H9 (cell line): ENCODE measurements at regions not wholly inside any gene's neighbourhood (a gene's known extent, or its start where the extent isn't known, plus 50 kb on each side); places are given as distances from the start of the nearest gene placed in this dataset.

Source experiments
- DNase-seq: peaks from one replicate; pipeline ENCODE4 v3.0.0-alpha.2; 2017
- H2AFZ ChIP-seq: one replicate; pipeline ENCODE4 v1.6.1; 2013; ENCODE audit warnings: mild to moderate bottlenecking, low read length, control low read depth, moderate library complexity
- H2AK5ac ChIP-seq: 2 replicates; pipeline ENCODE4 v1.6.1; 2013; ENCODE audit warnings: low read length, control low read depth, mixed read lengths; ENCODE audit not compliant: insufficient read length
- H2BK120ac ChIP-seq: one replicate; pipeline ENCODE4 v1.6.1; 2013; ENCODE audit warnings: low read depth, mild to moderate bottlenecking, low read length, control low read depth, inconsistent platforms; ENCODE audit not compliant: poor library complexity, severe bottlenecking
- H2BK12ac ChIP-seq: 2 replicates; pipeline ENCODE4 v1.6.1; 2013; ENCODE audit warnings: low read length, control low read depth, mixed read lengths, low read depth; ENCODE audit not compliant: insufficient read length
- H2BK15ac ChIP-seq: 2 replicates; pipeline ENCODE4 v1.6.1; 2013; ENCODE audit warnings: low read depth, low read length, control low read depth
- H2BK20ac ChIP-seq: one replicate; pipeline ENCODE4 v1.6.1; 2013; ENCODE audit warnings: low read depth, mild to moderate bottlenecking, low read length, control low read depth, inconsistent platforms; ENCODE audit not compliant: poor library complexity, severe bottlenecking
- H2BK5ac ChIP-seq: 2 replicates; pipeline ENCODE4 v1.6.1; 2013; ENCODE audit warnings: low read length, control low read depth, mixed read lengths; ENCODE audit not compliant: insufficient read length
- H3K14ac ChIP-seq: 2 replicates; pipeline ENCODE4 v1.6.1; 2013; ENCODE audit warnings: low read length, control low read depth; ENCODE audit not compliant: insufficient read depth
- H3K18ac ChIP-seq: 2 replicates; pipeline ENCODE4 v1.6.1; 2013; ENCODE audit warnings: low read depth, mild to moderate bottlenecking, mixed read lengths, low read length, control low read depth; ENCODE audit not compliant: insufficient read length
- H3K23ac ChIP-seq: 2 replicates; pipeline ENCODE4 v1.6.1; 2013; ENCODE audit warnings: low read length, control low read depth, mixed read lengths, low read depth; ENCODE audit not compliant: insufficient read length
- H3K23me2 ChIP-seq: 2 replicates; pipeline ENCODE4 v1.6.1; 2013; ENCODE audit warnings: low read depth, mild to moderate bottlenecking, mixed read lengths, low read length, control low read depth; ENCODE audit not compliant: insufficient read length, poor library complexity, severe bottlenecking
- H3K27ac ChIP-seq: 2 replicates; pipeline ENCODE4 v1.5.1; 2013; ENCODE audit warnings: low read length, control low read depth, mixed read lengths, low read depth; ENCODE audit not compliant: insufficient read length
- H3K27me3 ChIP-seq: 2 replicates; pipeline ENCODE4 v1.6.1; 2013; ENCODE audit warnings: low read length, control low read depth, inconsistent platforms; ENCODE audit not compliant: insufficient read depth
- H3K4ac ChIP-seq: 2 replicates; pipeline ENCODE4 v1.6.1; 2013; ENCODE audit warnings: low read depth, mild to moderate bottlenecking, control low read depth, inconsistent platforms, low read length, moderate library complexity
- H3K4me1 ChIP-seq: 2 replicates; pipeline ENCODE4 v1.6.1; 2013; ENCODE audit warnings: low read length, control low read depth, inconsistent platforms; ENCODE audit not compliant: insufficient read depth
- H3K4me2 ChIP-seq: 2 replicates; pipeline ENCODE4 v1.6.1; 2013; ENCODE audit warnings: low read length, control low read depth, mixed read lengths; ENCODE audit not compliant: insufficient read length, insufficient read depth
- H3K56ac ChIP-seq: 2 replicates; pipeline ENCODE4 v1.6.1; 2013; ENCODE audit warnings: low read depth, mild to moderate bottlenecking, mixed read lengths, low read length, control low read depth; ENCODE audit not compliant: insufficient read length
- H3K79me1 ChIP-seq: 2 replicates; pipeline ENCODE4 v1.6.1; 2013; ENCODE audit warnings: low read depth, mild to moderate bottlenecking, moderate library complexity, low read length, control low read depth, inconsistent platforms; ENCODE audit not compliant: insufficient read depth, poor library complexity, severe bottlenecking
- H3K79me2 ChIP-seq: 2 replicates; pipeline ENCODE4 v1.6.1; 2013; ENCODE audit warnings: low read length, control low read depth, inconsistent platforms; ENCODE audit not compliant: insufficient read depth
- H3K9ac ChIP-seq: 2 replicates; pipeline ENCODE4 v1.6.1; 2013; ENCODE audit warnings: low read length, control low read depth, mixed read lengths; ENCODE audit not compliant: insufficient read length; ENCODE audit errors: extremely low read depth
- H3K9me3 ChIP-seq: one replicate; pipeline ENCODE4 v1.6.1; 2013; ENCODE audit warnings: low read depth, low read length, inconsistent platforms; ENCODE audit not compliant: control insufficient read depth
- H3T11ph ChIP-seq: one replicate; pipeline ENCODE4 v1.6.1; 2013; ENCODE audit warnings: mild to moderate bottlenecking, low read length, control low read depth, inconsistent platforms
- H4K20me1 ChIP-seq: one replicate; pipeline ENCODE4 v1.6.1; 2013; ENCODE audit not compliant: control insufficient read depth, insufficient read length, insufficient read depth
- H4K5ac ChIP-seq: 2 replicates; pipeline ENCODE4 v1.6.1; 2013; ENCODE audit warnings: low read depth, mild to moderate bottlenecking, mixed read lengths, low read length, control low read depth; ENCODE audit not compliant: insufficient read length
- H4K8ac ChIP-seq: replicated peaks from 2 replicates; pipeline ENCODE4 v1.6.1; 2013; ENCODE audit warnings: low read length, control low read depth, mixed read lengths, low read depth; ENCODE audit not compliant: insufficient read length
- H4K91ac ChIP-seq: 2 replicates; pipeline ENCODE4 v1.6.1; 2013; ENCODE audit warnings: low read depth, mild to moderate bottlenecking, moderate library complexity, mixed read lengths, low read length, control low read depth; ENCODE audit not compliant: insufficient read length
- H3K27ac Mint-ChIP-seq, 3 experiments: 2 replicates in 2 of 3; 3 replicates in 1 of 3; pipeline ENCODE4 v1.8.0; 2020 to 2021; ENCODE audit warnings: mixed read lengths in 3 of 3, mild to moderate bottlenecking in 1 of 3, moderate library complexity in 1 of 3
- H3K27me3 Mint-ChIP-seq: 2 replicates; pipeline ENCODE4 v1.8.0; 2021; ENCODE audit warnings: low read depth, mild to moderate bottlenecking, moderate library complexity, mixed read lengths
- H3K36me3 Mint-ChIP-seq, 3 experiments: 2 replicates in 2 of 3; 3 replicates in 1 of 3; pipeline ENCODE4 v1.8.0; 2020 to 2021; ENCODE audit warnings: low read depth in 3 of 3, mixed read lengths in 3 of 3; ENCODE audit not compliant: insufficient read depth in 1 of 3
- H3K4me1 Mint-ChIP-seq, 2 experiments: 2 replicates each; pipeline ENCODE4 v1.8.0; 2020; ENCODE audit warnings: mixed read lengths in 2 of 2
- H3K4me3 Mint-ChIP-seq, 2 experiments: 2 replicates in 1 of 2; 3 replicates in 1 of 2; pipeline ENCODE4 v1.8.0; 2020 to 2021; ENCODE audit warnings: mild to moderate bottlenecking in 2 of 2, mixed read lengths in 2 of 2, moderate library complexity in 1 of 2
- H3K9me3 Mint-ChIP-seq, 2 experiments: 2 replicates in 1 of 2; 3 replicates in 1 of 2; pipeline ENCODE4 v1.8.0; 2020; ENCODE audit warnings: mild to moderate bottlenecking in 2 of 2, mixed read lengths in 2 of 2, moderate library complexity in 1 of 2
- WGBS: extraction: QIAGEN DNeasy Blood & Tissue Kit; methylation state at CpG from one replicate; pipeline ENCODE4 v1.1.7; 2013; ENCODE audit warnings: missing lambda C conversion rate, low lambda C conversion rate, mixed read lengths; ENCODE audit not compliant: insufficient read length; ENCODE audit errors: extremely low coverage; 5-methylcytosine and 5-hydroxymethylcytosine counted together
- TF ChIP-seq, protein P1 (sequence below): fragments of 200-600 bp; sonication (generic); conservative IDR thresholded peaks from 3 replicates; pipeline ENCODE4 v1.8.0; 2021; ENCODE audit warnings: antibody characterized with exemption, mild to moderate bottlenecking

DNA sequence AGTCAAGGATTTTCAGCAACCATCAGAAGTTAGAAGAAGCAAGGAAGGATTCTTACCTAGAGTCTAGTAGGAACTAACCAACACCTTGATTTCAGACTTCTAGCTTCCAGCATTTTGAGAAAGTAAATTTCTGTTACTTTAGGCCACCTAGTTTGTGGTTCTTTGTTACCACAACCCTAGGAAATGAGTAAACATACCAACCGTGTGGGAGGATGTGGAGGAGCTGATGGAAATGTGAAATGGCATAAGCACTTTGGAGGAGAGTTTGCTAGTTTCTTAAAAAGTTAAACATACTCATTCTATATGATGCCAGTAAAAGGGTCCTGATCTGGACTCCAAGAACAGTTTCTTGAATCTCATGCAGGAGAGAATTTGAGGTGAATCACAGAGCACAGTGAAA lies 679.4 kb downstream of the PDHA2 start:
- Mint-ChIP-seq H3K9me3 (peaks cover 7 to 8% of the 10 kb centered on the region in 2 experiments; a peak in 2 of 5 replicates), H3K36me3 (peaks cover 0 to 14% (median 4%) of the 10 kb centered on the region in 3 experiments; a peak in 3 of 7 replicates), H3K27me3 (no peaks in the 10 kb centered on the region), H3K4me1 (no peaks in the 10 kb centered on the region), H3K27ac (no peak overlapping the region), H3K4me3 (no peak overlapping the region)
- Histone ChIP-seq H3K18ac (no peak overlapping the region), H2BK120ac (no peak overlapping the region), H3K9ac (no peak overlapping the region), H4K5ac (no peak overlapping the region), H3K79me2 (no peaks in the 10 kb centered on the region), H4K20me1 (no peaks in the 10 kb centered on the region), H3K4ac (no peak overlapping the region), H3K56ac (no peak overlapping the region), H2BK5ac (no peak overlapping the region), H2AFZ (no peak overlapping the region), H4K91ac (no peak overlapping the region), H3K9me3 (no peaks in the 10 kb centered on the region), H3K14ac (no peak overlapping the region), H2BK12ac (no peak overlapping the region), H3K23ac (no peak overlapping the region), H3K4me1 (no peaks in the 10 kb centered on the region), H2AK5ac (no peak overlapping the region), H3K27me3 (no peaks in the 10 kb centered on the region), H3T11ph (no peak overlapping the region), H3K23me2 (no peaks in the 10 kb centered on the region), H3K79me1 (no peaks in the 10 kb centered on the region), H2BK15ac (no peak overlapping the region), H3K27ac (no peak overlapping the region), H2BK20ac (no peak overlapping the region), H4K8ac (no peak overlapping the region), H3K4me2 (no peak overlapping the region)
- no CpG with 5 or more reads among the region's 1 CpG for WGBS
- TF ChIP-seq, protein P1, sequence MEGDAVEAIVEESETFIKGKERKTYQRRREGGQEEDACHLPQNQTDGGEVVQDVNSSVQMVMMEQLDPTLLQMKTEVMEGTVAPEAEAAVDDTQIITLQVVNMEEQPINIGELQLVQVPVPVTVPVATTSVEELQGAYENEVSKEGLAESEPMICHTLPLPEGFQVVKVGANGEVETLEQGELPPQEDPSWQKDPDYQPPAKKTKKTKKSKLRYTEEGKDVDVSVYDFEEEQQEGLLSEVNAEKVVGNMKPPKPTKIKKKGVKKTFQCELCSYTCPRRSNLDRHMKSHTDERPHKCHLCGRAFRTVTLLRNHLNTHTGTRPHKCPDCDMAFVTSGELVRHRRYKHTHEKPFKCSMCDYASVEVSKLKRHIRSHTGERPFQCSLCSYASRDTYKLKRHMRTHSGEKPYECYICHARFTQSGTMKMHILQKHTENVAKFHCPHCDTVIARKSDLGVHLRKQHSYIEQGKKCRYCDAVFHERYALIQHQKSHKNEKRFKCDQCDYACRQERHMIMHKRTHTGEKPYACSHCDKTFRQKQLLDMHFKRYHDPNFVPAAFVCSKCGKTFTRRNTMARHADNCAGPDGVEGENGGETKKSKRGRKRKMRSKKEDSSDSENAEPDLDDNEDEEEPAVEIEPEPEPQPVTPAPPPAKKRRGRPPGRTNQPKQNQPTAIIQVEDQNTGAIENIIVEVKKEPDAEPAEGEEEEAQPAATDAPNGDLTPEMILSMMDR = no peak
- DNase-seq = no peak
